Hepatocyte (in vitro differentiated cells): ENCODE measurements at regions not wholly inside any gene's neighbourhood (a gene's known extent, or its start where the extent isn't known, plus 50 kb on each side); places are given as distances from the start of the nearest gene placed in this dataset.

Experiments used
- DNase-seq: peaks from one replicate; pipeline ENCODE4 v3.0.0-alpha.2; 2016; ENCODE audit warnings: low spot score
- H2AFZ ChIP-seq: fragments of 200-600 bp; sonication (generic); 2 replicates; pipeline ENCODE4 v1.6.0; 2016; ENCODE audit warnings: antibody characterized with exemption, mild to moderate bottlenecking
- H3K27ac ChIP-seq: fragments of 200-600 bp; sonication (generic); 2 replicates; pipeline ENCODE4 v1.5.1; 2016; ENCODE audit warnings: mild to moderate bottlenecking
- H3K27me3 ChIP-seq: fragments of 200-600 bp; sonication (generic); 2 replicates; pipeline ENCODE4 v1.6.1; 2016
- H3K36me3 ChIP-seq: fragments of 200-600 bp; sonication (generic); replicated peaks from 2 replicates; pipeline ENCODE4 v1.5.1; 2016; ENCODE audit warnings: low read depth; ENCODE audit not compliant: insufficient read depth
- H3K4me1 ChIP-seq: fragments of 200-600 bp; sonication (generic); 2 replicates; pipeline ENCODE4 v1.5.1; 2016; ENCODE audit warnings: mild to moderate bottlenecking, moderate library complexity; ENCODE audit not compliant: insufficient read depth
- H3K4me2 ChIP-seq: fragments of 200-600 bp; sonication (generic); 2 replicates; pipeline ENCODE4 v1.6.0; 2016
- H3K4me3 ChIP-seq: fragments of 200-600 bp; sonication (generic); 2 replicates; pipeline ENCODE4 v1.5.1; 2016; ENCODE audit warnings: mild to moderate bottlenecking
- H3K79me2 ChIP-seq: fragments of 200-600 bp; sonication (generic); 2 replicates; pipeline ENCODE4 v1.6.0; 2017; ENCODE audit warnings: mild to moderate bottlenecking
- H3K9me2 ChIP-seq: fragments of 200-600 bp; sonication (generic); replicated peaks from 2 replicates; pipeline ENCODE4 v1.6.0; 2017; ENCODE audit warnings: mild to moderate bottlenecking; ENCODE audit not compliant: insufficient read depth
- H3K9me3 ChIP-seq: fragments of 200-600 bp; sonication (generic); 2 replicates; pipeline ENCODE4 v1.5.1; 2016; ENCODE audit warnings: low read depth, mild to moderate bottlenecking
- H4K20me1 ChIP-seq: fragments of 200-600 bp; sonication (generic); 2 replicates; pipeline ENCODE4 v1.6.0; 2016; ENCODE audit warnings: mild to moderate bottlenecking; ENCODE audit not compliant: insufficient read depth, poor library complexity, severe bottlenecking
- EZH2 ChIP-seq: fragments of 200-600 bp; sonication (generic); IDR thresholded peaks from 2 replicates; pipeline ENCODE4 v1.6.1; 2016; ENCODE audit warnings: antibody characterized with exemption, mild to moderate bottlenecking, borderline replicate concordance
- EZH2phosphoT487 ChIP-seq: fragments of 200-600 bp; sonication (generic); IDR thresholded peaks from one replicate; pipeline ENCODE4 v1.6.1; 2018; ENCODE audit warnings: antibody characterized with exemption, mild to moderate bottlenecking, low read depth, moderate library complexity; ENCODE audit not compliant: unreplicated experiment, severe bottlenecking
- WGBS: methylation state at CpG from one replicate; pipeline ENCODE4 v1.1.6; 2016; ENCODE audit warnings: low lambda C conversion rate; ENCODE audit errors: missing lambda C conversion rate; 5-methylcytosine and 5-hydroxymethylcytosine counted together
- TF ChIP-seq, protein P1 (sequence below): fragments of 200-600 bp; sonication (generic); IDR thresholded peaks from 2 replicates; pipeline ENCODE4 v1.5.1; 2016; ENCODE audit warnings: antibody characterized with exemption, mild to moderate bottlenecking; ENCODE audit not compliant: poor library complexity

DNA sequence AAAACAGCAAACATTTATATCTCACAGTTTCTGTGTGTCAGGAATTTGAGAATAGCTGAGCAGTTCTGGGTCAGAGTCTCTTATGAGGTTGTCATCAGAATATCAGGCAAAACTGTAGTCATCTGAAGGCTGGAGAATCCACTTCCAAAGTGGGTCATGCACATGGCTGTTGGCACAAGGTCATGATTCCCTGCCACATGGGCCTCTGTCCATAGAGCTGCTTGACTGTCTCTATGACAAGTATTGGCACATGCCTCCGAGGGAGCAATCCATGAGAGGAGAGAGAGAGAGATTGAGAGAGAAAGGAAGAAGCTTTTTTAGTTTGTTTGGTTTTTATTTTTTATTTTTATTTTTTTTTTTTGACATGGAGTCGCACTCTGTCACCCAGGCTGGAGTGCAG, 101.8 kb upstream of the DDX18 start:
- Histone ChIP-seq H3K79me2 (no peaks in the 10 kb centered on the region), H3K4me3 (no peak overlapping the region), H3K27me3 (no peaks in the 10 kb centered on the region), H3K4me2 (no peak overlapping the region), H4K20me1 (no peaks in the 10 kb centered on the region), H3K36me3 (no peaks in the 10 kb centered on the region), H2AFZ (no peak overlapping the region), H3K9me3 (no peaks in the 10 kb centered on the region), H3K4me1 (no peaks in the 10 kb centered on the region), H3K27ac (no peak overlapping the region), H3K9me2 (no peaks in the 10 kb centered on the region)
- TF ChIP-seq EZH2phosphoT487 (no peak), EZH2 (no peak)
- TF ChIP-seq, protein P1, sequence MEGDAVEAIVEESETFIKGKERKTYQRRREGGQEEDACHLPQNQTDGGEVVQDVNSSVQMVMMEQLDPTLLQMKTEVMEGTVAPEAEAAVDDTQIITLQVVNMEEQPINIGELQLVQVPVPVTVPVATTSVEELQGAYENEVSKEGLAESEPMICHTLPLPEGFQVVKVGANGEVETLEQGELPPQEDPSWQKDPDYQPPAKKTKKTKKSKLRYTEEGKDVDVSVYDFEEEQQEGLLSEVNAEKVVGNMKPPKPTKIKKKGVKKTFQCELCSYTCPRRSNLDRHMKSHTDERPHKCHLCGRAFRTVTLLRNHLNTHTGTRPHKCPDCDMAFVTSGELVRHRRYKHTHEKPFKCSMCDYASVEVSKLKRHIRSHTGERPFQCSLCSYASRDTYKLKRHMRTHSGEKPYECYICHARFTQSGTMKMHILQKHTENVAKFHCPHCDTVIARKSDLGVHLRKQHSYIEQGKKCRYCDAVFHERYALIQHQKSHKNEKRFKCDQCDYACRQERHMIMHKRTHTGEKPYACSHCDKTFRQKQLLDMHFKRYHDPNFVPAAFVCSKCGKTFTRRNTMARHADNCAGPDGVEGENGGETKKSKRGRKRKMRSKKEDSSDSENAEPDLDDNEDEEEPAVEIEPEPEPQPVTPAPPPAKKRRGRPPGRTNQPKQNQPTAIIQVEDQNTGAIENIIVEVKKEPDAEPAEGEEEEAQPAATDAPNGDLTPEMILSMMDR = no peak
- WGBS = 89% methylated on average over 2 of the region's 2 CpGs
- DNase-seq = no peak

DNA sequence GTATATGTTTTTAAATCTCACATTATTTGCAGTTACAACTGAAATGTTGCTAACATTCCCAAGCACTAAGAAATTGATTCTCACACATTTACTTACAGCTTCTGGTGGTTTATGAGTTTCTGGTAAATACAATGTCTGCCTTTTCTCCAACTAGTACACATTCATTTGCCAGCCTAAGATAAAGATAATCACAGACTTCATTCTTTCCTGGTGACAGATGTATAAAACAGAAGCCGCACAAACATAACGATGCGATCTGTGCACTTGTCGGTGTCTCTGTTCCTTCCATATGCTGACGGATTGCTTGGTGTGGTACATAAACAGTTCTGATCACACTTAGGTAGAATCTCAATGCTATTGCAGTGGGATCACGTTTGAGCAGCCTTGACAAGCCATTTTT, 100.4 kb upstream of the DDX18 start:
- Histone ChIP-seq H3K4me1 (no peaks in the 10 kb centered on the region), H3K27me3 (no peaks in the 10 kb centered on the region), H3K79me2 (no peaks in the 10 kb centered on the region), H3K27ac (no peak overlapping the region), H3K36me3 (no peaks in the 10 kb centered on the region), H3K9me2 (no peaks in the 10 kb centered on the region), H3K9me3 (no peaks in the 10 kb centered on the region), H3K4me2 (no peak overlapping the region), H4K20me1 (no peaks in the 10 kb centered on the region), H3K4me3 (no peak overlapping the region), H2AFZ (no peak overlapping the region)
- 46% methylated on average over 6 of the region's 6 CpGs for WGBS
- TF ChIP-seq, protein P1 = no peak
- TF ChIP-seq EZH2phosphoT487 (no peak), EZH2 (no peak)
- DNase-seq = no peak

DNA sequence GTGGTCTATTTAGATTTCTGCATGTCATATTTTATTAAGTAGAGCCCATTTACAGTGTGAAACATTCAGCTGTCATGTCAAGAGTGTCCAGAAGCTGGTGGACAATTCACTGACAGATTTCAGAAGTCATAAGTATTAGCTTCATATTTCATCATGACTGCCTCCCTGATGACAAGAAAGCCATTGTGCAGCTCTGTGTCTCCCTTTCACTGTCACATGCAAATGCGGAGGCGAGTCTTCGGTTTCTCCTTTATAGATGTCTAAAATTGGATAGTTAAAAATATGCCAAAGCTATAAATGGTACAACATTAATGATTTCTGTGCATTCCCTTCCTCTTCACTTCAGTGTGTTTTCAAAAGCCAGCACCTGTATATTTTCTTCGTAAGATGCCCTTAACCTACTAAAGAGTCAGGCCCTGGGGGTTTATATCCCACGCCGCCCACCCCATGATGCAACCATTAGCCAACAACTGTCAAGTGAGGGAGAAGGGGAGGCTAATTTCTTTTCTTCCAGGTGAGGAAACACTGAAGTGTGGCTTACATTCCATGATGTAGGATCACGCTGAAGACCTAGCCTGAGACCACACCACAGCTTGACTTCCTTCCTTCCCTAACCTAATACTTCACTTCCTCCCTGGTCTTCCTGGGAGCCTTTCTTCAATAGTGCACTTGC, 99.6 kb upstream of the DDX18 start:
- Histone ChIP-seq H3K4me1 (no peaks in the 10 kb centered on the region), H3K9me2 (no peaks in the 10 kb centered on the region), H3K4me3 (no peak overlapping the region), H3K36me3 (no peaks in the 10 kb centered on the region), H3K27me3 (no peaks in the 10 kb centered on the region), H2AFZ (no peak overlapping the region), H4K20me1 (no peaks in the 10 kb centered on the region), H3K9me3 (no peaks in the 10 kb centered on the region), H3K4me2 (no peak overlapping the region), H3K79me2 (no peaks in the 10 kb centered on the region), H3K27ac (no peak overlapping the region)
- TF ChIP-seq EZH2 (no peak), EZH2phosphoT487 (no peak)
- TF ChIP-seq, protein P1 = no peak
- DNase-seq = no peak
- 78% methylated on average over 7 of the region's 7 CpGs for WGBS
